OCI-LY3 (cell line): ENCODE measurements at regions not wholly inside any gene's neighbourhood (a gene's known extent, or its start where the extent isn't known, plus 50 kb on each side); places are given as distances from the start of the nearest gene placed in this dataset.

Experiments used
- H2AFZ ChIP-seq: fragments of 200-600, 300-600 bp; shearing (Covaris generic); 2 replicates; pipeline ENCODE4 v1.6.0; 2014; ENCODE audit warnings: antibody characterized with exemption, low read depth, low read length
- H3K27ac ChIP-seq: fragments of 200-600, 300-600 bp; sonication (generic); 2 replicates; pipeline ENCODE4 v1.5.1; 2014; ENCODE audit warnings: mild to moderate bottlenecking, low read length, moderate library complexity, mixed read lengths
- H3K27me3 ChIP-seq: fragments of 200-600, 300-600 bp; sonication (generic); 2 replicates; pipeline ENCODE4 v1.6.1; 2014; ENCODE audit warnings: low read depth, low read length, mixed read lengths
- H3K36me3 ChIP-seq: fragments of 200-600, 300-600 bp; sonication (generic); replicated peaks from 2 replicates; pipeline ENCODE3; 2014; ENCODE audit warnings: low read depth, low read length, mixed read lengths
- H3K4me1 ChIP-seq: fragments of 300-600, 200-600 bp; sonication (generic); 2 replicates; pipeline ENCODE4 v1.6.1; 2014; ENCODE audit warnings: low read length, mixed read lengths
- H3K4me2 ChIP-seq: fragments of 200-600, 300-600 bp; sonication (generic); 2 replicates; pipeline ENCODE4 v1.6.1; 2014; ENCODE audit warnings: low read length, mixed read lengths
- H3K4me3 ChIP-seq: fragments of 300-600, 200-600 bp; sonication (generic); 2 replicates; pipeline ENCODE4 v1.5.1; 2014; ENCODE audit warnings: antibody characterized with exemption, mild to moderate bottlenecking, low read length, moderate library complexity
- H3K79me2 ChIP-seq: fragments of 300-600, 200-600 bp; shearing (Covaris generic); 2 replicates; pipeline ENCODE4 v1.6.1; 2014; ENCODE audit warnings: mild to moderate bottlenecking, low read length, mixed read lengths
- H3K9ac ChIP-seq: fragments of 300-600, 200-600 bp; shearing (Covaris generic); 2 replicates; pipeline ENCODE4 v1.6.0; 2014; ENCODE audit warnings: mild to moderate bottlenecking, low read length, moderate library complexity
- H3K9me3 ChIP-seq: fragments of 200-600, 300-600 bp; shearing (Covaris generic); 2 replicates; pipeline ENCODE4 v1.6.1; 2014; ENCODE audit warnings: low read length, mixed read lengths; ENCODE audit not compliant: insufficient read depth
- H4K20me1 ChIP-seq: fragments of 200-600, 300-600 bp; sonication (generic); 2 replicates; pipeline ENCODE4 v1.6.1; 2016; ENCODE audit warnings: low read length, mixed read lengths; ENCODE audit not compliant: insufficient read depth
- EZH2phosphoT487 ChIP-seq: fragments of 200-600 bp; shearing (Covaris generic); IDR thresholded peaks from 2 replicates; pipeline ENCODE4 v1.6.1; 2018; ENCODE audit warnings: antibody characterized with exemption, mixed run types, low read depth
- TF ChIP-seq, protein P1 (sequence below): fragments of 200-600, 300-600 bp; sonication (generic); IDR thresholded peaks from 2 replicates; pipeline ENCODE4 v1.5.1; 2014; ENCODE audit warnings: antibody characterized with exemption, low read length, low read depth

DNA sequence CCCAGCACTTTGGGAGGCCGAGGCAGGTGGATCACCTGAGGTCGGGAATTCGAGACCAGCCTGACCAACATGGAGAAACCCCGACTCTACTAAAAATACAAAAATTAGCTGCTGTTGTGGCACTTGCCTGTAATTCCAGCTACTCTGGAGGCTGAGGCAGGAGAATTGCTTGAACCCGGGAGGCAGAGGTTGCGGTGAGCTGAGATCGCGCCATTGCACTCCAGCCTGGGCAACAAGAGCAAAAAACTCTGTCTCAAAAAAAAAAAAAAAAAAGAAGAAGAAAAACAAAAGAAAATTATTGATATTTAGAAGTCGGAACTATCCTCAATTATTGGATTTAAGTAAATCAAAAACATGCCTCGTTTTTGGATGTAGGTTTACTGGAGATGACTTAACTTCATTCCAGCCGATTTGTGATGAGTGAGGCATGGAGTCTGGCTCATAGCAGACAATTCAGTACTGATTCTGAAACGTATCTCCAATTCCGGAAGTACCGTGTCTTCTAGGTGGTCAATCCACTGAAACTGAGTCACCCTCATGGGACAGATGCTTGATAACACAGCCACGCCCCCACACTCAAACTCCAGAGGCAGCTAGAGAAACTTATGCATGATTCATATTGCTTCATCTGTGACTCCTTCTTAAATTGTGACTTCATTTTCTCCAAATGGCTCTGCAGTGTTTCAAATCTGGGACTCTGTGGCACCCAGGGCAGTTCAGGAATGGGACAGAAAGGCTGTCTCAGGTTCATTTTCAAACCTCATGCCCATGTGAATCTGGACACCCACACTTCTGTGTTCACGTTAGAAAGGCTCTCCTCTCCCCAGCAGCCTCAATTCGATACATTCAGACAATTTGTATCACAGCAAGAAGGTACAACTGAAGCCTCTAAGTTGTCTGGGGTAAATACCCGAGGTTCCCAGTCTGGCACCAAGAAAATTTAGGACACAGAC lies 110.4 kb upstream of the ARMC2 start:
- Histone ChIP-seq H3K9ac (no peak overlapping the region), H3K4me1 (no peaks in the 10 kb centered on the region), H3K4me3 (no peak overlapping the region), H3K9me3 (no peaks in the 10 kb centered on the region), H3K27me3 (peaks cover 10% of the 10 kb centered on the region), H3K36me3 (no peaks in the 10 kb centered on the region), H3K79me2 (no peaks in the 10 kb centered on the region), H2AFZ (no peak overlapping the region), H4K20me1 (no peaks in the 10 kb centered on the region), H3K27ac (no peak overlapping the region), H3K4me2 (no peak overlapping the region)
- TF ChIP-seq, protein P1, sequence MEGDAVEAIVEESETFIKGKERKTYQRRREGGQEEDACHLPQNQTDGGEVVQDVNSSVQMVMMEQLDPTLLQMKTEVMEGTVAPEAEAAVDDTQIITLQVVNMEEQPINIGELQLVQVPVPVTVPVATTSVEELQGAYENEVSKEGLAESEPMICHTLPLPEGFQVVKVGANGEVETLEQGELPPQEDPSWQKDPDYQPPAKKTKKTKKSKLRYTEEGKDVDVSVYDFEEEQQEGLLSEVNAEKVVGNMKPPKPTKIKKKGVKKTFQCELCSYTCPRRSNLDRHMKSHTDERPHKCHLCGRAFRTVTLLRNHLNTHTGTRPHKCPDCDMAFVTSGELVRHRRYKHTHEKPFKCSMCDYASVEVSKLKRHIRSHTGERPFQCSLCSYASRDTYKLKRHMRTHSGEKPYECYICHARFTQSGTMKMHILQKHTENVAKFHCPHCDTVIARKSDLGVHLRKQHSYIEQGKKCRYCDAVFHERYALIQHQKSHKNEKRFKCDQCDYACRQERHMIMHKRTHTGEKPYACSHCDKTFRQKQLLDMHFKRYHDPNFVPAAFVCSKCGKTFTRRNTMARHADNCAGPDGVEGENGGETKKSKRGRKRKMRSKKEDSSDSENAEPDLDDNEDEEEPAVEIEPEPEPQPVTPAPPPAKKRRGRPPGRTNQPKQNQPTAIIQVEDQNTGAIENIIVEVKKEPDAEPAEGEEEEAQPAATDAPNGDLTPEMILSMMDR: no peak
- no peak for TF ChIP-seq EZH2phosphoT487

DNA sequence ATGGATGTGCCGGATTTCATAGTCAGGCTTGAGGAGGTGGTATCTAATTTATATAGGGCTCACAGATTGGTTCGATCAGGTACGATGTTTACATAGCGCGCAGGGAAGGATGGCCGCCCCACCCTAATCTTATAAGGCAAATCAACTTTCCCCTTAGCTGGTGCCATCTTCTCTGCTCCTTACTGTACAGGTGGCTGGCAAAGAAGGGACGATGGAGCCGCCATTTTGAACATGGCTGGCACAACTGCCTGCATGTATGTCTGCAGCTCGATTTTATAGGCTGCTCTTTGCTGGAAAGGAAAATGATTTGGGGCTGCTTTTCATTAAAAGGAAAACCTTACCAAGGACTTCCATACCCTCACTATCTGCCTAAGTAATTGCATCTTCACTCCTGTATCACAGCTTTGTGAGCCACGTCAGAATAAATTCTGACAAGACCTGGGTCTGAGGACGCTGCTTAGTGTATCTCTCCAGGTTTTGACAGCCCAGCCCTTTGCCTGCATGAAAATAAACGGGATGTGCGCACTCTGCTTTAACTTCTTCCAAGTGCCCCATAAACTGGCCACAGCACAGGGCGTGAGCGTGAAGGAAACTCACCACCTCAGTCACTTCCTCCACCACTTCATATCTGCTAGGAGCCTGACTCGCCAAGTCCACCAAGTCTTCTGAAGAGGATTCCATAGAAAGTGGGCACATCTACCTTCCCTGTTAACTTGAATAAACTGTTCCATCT lies 109.4 kb upstream of the ARMC2 start:
- no peak overlapping the region for H3K4me2 ChIP-seq
- no peaks in the 10 kb centered on the region for H3K4me1 ChIP-seq
- no peak overlapping the region for H2AFZ ChIP-seq
- no peak for TF ChIP-seq EZH2phosphoT487
- TF ChIP-seq, protein P1: no peak
- H3K4me3 ChIP-seq: no peak overlapping the region
- no peaks in the 10 kb centered on the region for H3K79me2 ChIP-seq
- no peak overlapping the region for H3K27ac ChIP-seq
- no peaks in the 10 kb centered on the region for H3K36me3 ChIP-seq
- H3K9ac ChIP-seq: no peak overlapping the region
- no peaks in the 10 kb centered on the region for H3K9me3 ChIP-seq
- peaks cover 9% of the 10 kb centered on the region for H3K27me3 ChIP-seq
- no peaks in the 10 kb centered on the region for H4K20me1 ChIP-seq

DNA sequence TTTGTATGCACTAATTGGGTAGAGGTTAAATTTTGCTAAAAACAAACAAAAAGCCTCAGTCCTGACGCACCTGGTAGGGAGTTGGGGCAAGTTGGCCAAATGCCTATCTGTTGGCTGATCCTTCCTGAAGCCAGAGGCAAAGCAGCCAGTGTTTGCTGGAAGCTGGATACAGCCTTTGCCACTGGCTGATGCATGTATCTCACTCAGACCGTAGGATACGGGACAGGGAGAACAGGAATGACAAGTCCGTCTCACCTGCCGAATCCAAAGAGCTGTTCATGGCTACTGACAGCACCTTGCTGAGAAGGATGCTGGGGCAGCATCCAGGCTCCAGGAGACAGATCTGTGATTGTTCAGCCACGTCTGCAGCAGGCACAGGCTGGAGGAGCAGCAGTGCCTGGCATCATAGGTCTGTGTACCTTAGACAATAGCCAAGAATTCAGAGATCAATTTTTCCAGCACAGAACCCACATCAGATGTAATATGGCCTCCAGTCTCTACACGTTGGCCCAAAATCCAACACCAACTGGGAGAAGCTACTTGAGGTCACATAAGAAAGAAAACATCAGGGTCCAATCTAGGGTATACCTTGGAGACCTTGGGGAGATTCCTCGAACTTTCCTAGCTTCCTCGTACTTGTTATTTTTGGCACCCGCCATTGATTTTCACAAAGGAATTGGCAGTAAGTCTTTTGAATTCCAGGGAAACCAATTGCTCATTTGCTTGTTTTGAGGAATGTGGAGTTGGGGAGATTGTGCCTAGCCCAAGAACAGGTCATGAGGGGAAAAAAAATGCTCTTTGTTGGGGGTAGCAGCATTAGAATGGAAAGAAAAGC lies 108.5 kb upstream of the ARMC2 start:
- Histone ChIP-seq H3K4me3 (no peak overlapping the region), H2AFZ (no peak overlapping the region), H4K20me1 (no peaks in the 10 kb centered on the region), H3K36me3 (no peaks in the 10 kb centered on the region), H3K79me2 (no peaks in the 10 kb centered on the region), H3K9ac (no peak overlapping the region), H3K27me3 (peaks cover 16% of the 10 kb centered on the region), H3K27ac (no peak overlapping the region), H3K4me1 (no peaks in the 10 kb centered on the region), H3K4me2 (no peak overlapping the region), H3K9me3 (no peaks in the 10 kb centered on the region)
- TF ChIP-seq, protein P1: no peak
- no peak for TF ChIP-seq EZH2phosphoT487
